GM18868 (cell line): ENCODE measurements at regions not wholly inside any gene's neighbourhood (a gene's known extent, or its start where the extent isn't known, plus 50 kb on each side); places are given as distances from the start of the nearest gene placed in this dataset.
"Not testable (repeated sequence)": the region's sequence is repeated elsewhere in the genome, so short reads cannot be mapped to it uniquely, and the experiment has no call there.

Experiments
- ATAC-seq: cut with Tn5 transposase; IDR thresholded peaks from one replicate; pipeline ENCODE4 v1.9.1; 2021; ENCODE audit warnings: mild to moderate bottlenecking, moderate library complexity; ENCODE audit not compliant: unreplicated experiment

GRCh38 chr17:20633268-20634059 lies 53.9 kb downstream of the CDRT15L2 start:
- ATAC-seq: not testable (repeated sequence)

DNA sequence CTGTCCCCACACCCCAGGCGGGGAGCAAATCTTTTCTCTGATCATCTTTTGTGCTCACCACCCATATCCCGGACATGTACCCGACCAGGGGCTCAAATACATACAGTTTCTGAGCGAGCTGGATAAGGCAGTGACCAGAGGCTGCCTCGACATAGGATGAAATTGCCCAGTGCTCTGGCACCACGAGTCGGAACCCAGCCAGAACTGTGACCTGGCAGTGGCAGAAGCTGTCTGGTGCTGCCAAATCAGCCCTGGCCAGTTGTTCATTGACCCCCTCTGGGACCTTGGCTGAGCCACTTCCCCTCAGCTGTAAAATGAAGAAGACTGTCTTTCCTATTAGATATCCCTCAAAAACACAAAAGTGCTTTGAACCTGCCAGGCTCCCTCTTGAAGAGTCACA lies 60.6 kb downstream of the CDRT15L2 start:
- ATAC-seq: not testable (repeated sequence)

GRCh38 chr17:20646661-20647272 lies 67.2 kb downstream of the CDRT15L2 start:
- ATAC-seq: not testable (repeated sequence)

- peak; percentile 93 for ATAC-seq
These were observed 69.7 kb downstream of the CDRT15L2 start for GRCh38 chr17:20649097-20649767.

DNA sequence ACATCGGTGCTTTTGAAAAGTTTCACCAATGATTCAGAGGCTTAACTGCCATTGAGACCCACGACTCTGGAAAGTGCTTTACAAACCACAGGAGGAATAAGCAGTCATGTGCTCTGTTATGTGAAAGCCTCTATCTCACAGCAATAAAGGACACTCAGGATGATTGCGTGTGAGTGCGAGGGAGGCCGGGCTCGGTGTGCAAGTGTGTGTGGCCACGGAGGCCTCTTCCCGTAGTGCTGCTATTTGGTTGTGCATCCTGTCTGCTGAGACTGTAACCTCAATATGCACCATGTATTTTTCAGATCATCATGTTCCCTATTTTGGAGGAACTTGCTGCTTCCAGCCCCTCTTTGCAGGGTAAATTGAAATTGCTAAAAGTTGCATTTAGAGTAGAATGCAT lies 71.5 kb downstream of the CDRT15L2 start:
- not testable (repeated sequence) for ATAC-seq

- not testable (repeated sequence) for ATAC-seq
These were observed 72.2 kb downstream of the CDRT15L2 start for GRCh38 chr17:20651736-20652135.

GRCh38 chr17:20653391-20653790 lies 73.9 kb downstream of the CDRT15L2 start:
- ATAC-seq: not testable (repeated sequence)

DNA sequence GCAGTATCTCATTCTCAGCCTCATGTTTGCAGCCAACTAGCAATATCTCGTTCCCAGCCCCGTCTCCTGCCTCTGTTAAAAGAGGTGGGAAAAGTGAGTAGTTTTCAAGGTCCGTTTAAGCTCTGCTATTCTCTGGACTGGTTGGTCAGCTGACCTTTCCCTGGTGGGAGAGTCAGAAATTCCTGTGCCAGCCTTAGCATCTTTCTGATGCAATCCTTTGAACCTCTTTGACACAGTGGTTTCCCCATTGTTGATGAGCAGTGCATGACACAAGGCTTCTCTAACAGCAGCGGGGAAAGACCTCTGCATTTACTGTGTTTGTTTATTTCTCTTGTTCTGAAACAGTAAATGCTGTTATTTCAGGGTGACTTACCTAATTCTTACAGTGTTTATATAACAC lies 74.6 kb downstream of the CDRT15L2 start:
- not testable (repeated sequence) for ATAC-seq

GRCh38 chr17:20654575-20654974 lies 75.1 kb downstream of the CDRT15L2 start:
- not testable (repeated sequence) for ATAC-seq

DNA sequence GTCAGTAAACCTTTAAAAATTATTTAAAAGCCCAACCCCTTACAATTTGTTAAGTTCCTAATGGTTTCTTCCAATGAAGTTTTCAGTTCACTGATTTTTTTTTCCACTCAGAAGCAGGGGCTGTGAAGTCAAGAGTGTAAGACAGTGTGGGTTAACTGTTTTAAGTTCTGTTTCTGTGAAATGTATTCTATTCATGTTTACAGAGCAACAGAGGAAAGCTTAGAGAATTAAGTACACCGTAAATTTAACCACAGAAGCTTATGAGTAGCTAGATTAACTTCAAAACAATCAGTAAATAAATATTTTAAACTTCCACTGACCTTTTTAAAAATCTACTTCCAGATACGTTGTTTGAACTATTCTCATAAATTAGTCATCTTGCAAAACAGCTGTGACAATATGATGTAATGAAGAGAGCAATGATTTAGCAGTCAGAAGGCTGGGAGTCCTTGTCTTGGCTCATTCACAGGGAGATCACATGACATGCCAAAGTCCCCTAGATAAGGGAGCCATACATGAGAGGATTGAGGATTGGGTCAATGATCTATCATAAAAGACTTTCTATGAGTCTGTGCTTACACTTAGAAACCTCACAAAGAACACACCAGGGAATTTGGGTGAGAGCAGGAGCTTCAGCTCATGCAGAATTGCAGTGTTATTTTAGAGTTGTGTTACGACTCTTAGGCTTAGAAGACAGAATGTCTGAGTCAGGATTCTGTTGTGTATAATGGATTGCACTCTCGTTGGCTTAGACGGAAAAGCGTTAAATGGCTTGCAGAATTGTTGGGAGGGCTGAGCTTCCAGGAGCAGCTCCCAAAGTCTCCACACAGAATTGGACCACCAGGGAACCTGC lies 85.8 kb downstream of the CDRT15L2 start:
- peak; percentile 70 for ATAC-seq

- ATAC-seq: not testable (repeated sequence)
These were observed 87.2 kb downstream of the CDRT15L2 start for GRCh38 chr17:20666689-20667088.

DNA sequence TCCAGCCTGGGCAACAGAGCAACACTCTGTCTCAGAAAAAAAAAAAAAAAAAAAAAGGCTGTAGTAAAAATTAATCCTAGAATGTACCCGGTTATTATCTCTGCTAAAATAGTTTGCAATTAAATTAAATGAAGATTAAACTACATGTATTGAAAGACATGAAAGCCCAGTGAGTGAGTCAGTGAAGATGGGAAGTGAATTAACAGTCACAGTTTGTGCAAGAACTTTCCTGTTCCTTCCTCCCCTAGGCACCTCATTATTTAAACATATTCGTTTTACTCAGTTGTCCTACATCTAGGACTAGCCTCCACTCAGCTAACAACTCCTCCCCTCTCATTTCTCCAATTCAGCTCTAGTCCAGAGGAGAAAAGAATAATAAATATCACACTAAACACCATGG lies 88.2 kb downstream of the CDRT15L2 start:
- not testable (repeated sequence) for ATAC-seq

DNA sequence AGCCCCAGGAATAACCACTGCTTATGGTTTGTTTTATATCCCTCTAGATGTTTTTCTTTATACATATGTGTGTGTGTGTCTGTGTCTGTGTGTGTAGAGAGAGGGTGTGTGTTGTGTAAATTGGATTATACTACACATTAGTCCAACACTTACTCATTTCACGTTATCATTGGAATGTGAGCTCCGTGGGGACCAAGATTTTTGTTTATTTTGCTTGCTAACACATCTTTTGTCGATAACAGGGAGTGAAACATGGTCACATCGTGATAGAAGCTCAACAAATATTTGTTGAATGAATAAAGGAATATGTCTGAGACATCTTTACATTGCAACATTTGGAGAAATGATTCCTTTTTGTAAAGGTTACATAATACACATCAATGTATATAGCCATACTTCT lies 88.8 kb downstream of the CDRT15L2 start:
- not testable (repeated sequence) for ATAC-seq

GRCh38 chr17:20668868-20669267 lies 89.3 kb downstream of the CDRT15L2 start:
- ATAC-seq: not testable (repeated sequence)

- peak; percentile 65 for ATAC-seq
These were observed 91.0 kb downstream of the CDRT15L2 start for GRCh38 chr17:20670506-20670905.

DNA sequence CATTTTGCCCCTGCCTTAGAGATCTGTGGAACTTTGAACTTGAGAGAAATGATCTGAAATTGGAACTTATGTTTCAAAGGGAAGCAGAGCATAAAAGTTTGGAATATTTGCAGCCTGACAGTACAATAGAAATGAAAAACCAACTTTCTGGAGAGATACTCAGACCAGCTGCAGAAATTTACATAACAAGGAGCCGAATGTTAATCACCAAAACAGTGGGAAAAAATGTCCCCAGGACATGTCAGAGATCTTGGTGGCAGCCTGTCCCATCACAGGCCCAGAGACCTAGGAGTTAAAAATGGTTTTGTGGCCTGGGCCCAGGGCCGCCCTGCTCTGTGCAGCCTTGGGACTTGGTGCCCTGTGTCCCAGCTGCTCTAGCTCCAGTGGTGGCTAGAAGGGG lies 94.8 kb downstream of the CDRT15L2 start:
- ATAC-seq: not testable (repeated sequence)

DNA sequence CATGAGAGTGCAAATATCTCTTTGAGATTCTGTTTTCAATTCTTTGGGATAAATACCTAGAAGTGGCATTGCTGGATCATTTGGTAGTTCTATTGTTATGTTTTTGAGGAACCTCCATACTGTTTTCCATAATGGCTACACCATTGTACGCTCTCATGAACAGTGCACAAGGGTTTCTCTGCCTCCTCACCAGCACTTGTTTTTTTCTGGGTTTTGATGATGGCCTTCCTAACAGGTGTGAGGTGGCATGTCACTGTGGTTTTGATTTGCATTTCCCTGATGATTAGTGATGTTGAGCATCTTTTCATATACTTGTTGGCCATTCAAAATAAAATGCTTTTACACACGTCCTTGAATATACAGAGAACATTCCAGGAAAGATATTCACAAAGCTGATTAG lies 96.2 kb downstream of the CDRT15L2 start:
- ATAC-seq: not testable (repeated sequence)

- ATAC-seq: not testable (repeated sequence)
These were observed 97.1 kb downstream of the CDRT15L2 start for GRCh38 chr17:20676656-20677055.

GRCh38 chr17:20677469-20677868 lies 97.9 kb downstream of the CDRT15L2 start:
- not testable (repeated sequence) for ATAC-seq

GRCh38 chr17:20678424-20678823 lies 98.9 kb downstream of the CDRT15L2 start:
- ATAC-seq: peak; percentile 50
